HEK293 (cell line): ENCODE measurements at regions not wholly inside any gene's neighbourhood (a gene's known extent, or its start where the extent isn't known, plus 50 kb on each side); places are given as distances from the start of the nearest gene placed in this dataset.

Source experiments
- BCL11A ChIP-seq: fragments of 450-650 bp; formaldehyde crosslinking; IDR thresholded peaks from 2 replicates; pipeline ENCODE4 v1.5.1; 2016; ENCODE audit warnings: low read depth, missing biosample characterization, missing genetic modification characterization
- FEZF1 ChIP-seq: fragments of 450-650 bp; formaldehyde crosslinking; IDR thresholded peaks from 2 replicates; pipeline ENCODE4 v1.5.1; 2016; ENCODE audit warnings: missing biosample characterization, missing genetic modification characterization
- GLI2 ChIP-seq: fragments of 450-650 bp; formaldehyde crosslinking; IDR thresholded peaks from 2 replicates; pipeline ENCODE4; 2017; ENCODE audit warnings: missing biosample characterization, missing genetic modification characterization, low read depth, borderline replicate concordance
- KLF7 ChIP-seq: fragments of 450-650 bp; formaldehyde crosslinking; IDR thresholded peaks from 2 replicates; pipeline ENCODE4 v1.5.1; 2016; ENCODE audit warnings: missing biosample characterization, missing genetic modification characterization, borderline replicate concordance
- KLF8 ChIP-seq: fragments of 450-650 bp; formaldehyde crosslinking; IDR thresholded peaks from 2 replicates; pipeline ENCODE4 v1.5.1; 2016; ENCODE audit warnings: missing biosample characterization, missing genetic modification characterization
- MZF1 ChIP-seq: fragments of 450-650 bp; formaldehyde crosslinking; IDR thresholded peaks from 2 replicates; pipeline ENCODE4 v1.5.1; 2017; ENCODE audit warnings: missing biosample characterization, missing genetic modification characterization, borderline replicate concordance
- RBAK ChIP-seq: fragments of 450-650 bp; formaldehyde crosslinking; IDR thresholded peaks from 2 replicates; pipeline ENCODE4 v1.5.1; 2016; ENCODE audit warnings: missing biosample characterization, missing genetic modification characterization
- WT1 ChIP-seq: fragments of 450-650 bp; formaldehyde crosslinking; IDR thresholded peaks from 2 replicates; pipeline ENCODE4 v1.5.1; 2016; ENCODE audit warnings: missing biosample characterization, missing genetic modification characterization
- ZBTB8A ChIP-seq: fragments of 450-650 bp; formaldehyde crosslinking; IDR thresholded peaks from 2 replicates; pipeline ENCODE4 v1.5.1; 2016; ENCODE audit warnings: missing biosample characterization, missing genetic modification characterization
- ZNF121 ChIP-seq: fragments of 450-650 bp; formaldehyde crosslinking; IDR thresholded peaks from 2 replicates; pipeline ENCODE4 v1.5.1; 2016; ENCODE audit warnings: missing biosample characterization, missing genetic modification characterization
- ZNF138 ChIP-seq: fragments of 450-650 bp; formaldehyde crosslinking; IDR thresholded peaks from 2 replicates; pipeline ENCODE4 v1.5.1; 2016; ENCODE audit warnings: missing biosample characterization, missing genetic modification characterization, borderline replicate concordance
- ZNF202 ChIP-seq: fragments of 450-650 bp; formaldehyde crosslinking; IDR thresholded peaks from 2 replicates; pipeline ENCODE4 v1.5.1; 2016; ENCODE audit warnings: missing biosample characterization, missing genetic modification characterization, borderline replicate concordance
- ZNF223 ChIP-seq: fragments of 450-650 bp; formaldehyde crosslinking; IDR thresholded peaks from 2 replicates; pipeline ENCODE4 v1.5.1; 2016; ENCODE audit warnings: missing biosample characterization, missing genetic modification characterization
- ZNF24 ChIP-seq: fragments of 450-650 bp; formaldehyde crosslinking; IDR thresholded peaks from 2 replicates; pipeline ENCODE4 v1.5.1; 2016; ENCODE audit warnings: missing biosample characterization, missing genetic modification characterization
- ZNF324 ChIP-seq: fragments of 450-650 bp; formaldehyde crosslinking; IDR thresholded peaks from 2 replicates; pipeline ENCODE4 v1.5.1; 2016; ENCODE audit warnings: missing biosample characterization, missing genetic modification characterization
- ZNF366 ChIP-seq: fragments of 450-650 bp; formaldehyde crosslinking; conservative IDR thresholded peaks from 2 replicates; pipeline ENCODE4 v1.5.1; 2016; ENCODE audit warnings: missing biosample characterization, missing genetic modification characterization
- ZNF394 ChIP-seq: fragments of 450-650 bp; formaldehyde crosslinking; IDR thresholded peaks from 2 replicates; pipeline ENCODE4 v1.5.1; 2016; ENCODE audit warnings: missing biosample characterization, missing genetic modification characterization, mild to moderate bottlenecking, moderate library complexity, borderline replicate concordance
- ZNF404 ChIP-seq: fragments of 450-650 bp; formaldehyde crosslinking; IDR thresholded peaks from 2 replicates; pipeline ENCODE4 v1.5.1; 2017; ENCODE audit warnings: missing biosample characterization, missing genetic modification characterization
- ZNF416 ChIP-seq: fragments of 450-650 bp; formaldehyde crosslinking; IDR thresholded peaks from 2 replicates; pipeline ENCODE4 v1.5.1; 2016; ENCODE audit warnings: missing biosample characterization, missing genetic modification characterization
- ZNF529 ChIP-seq: fragments of 450-650 bp; formaldehyde crosslinking; IDR thresholded peaks from 2 replicates; pipeline ENCODE4 v1.5.1; 2017; ENCODE audit warnings: missing genetic modification characterization, missing biosample characterization; ENCODE audit not compliant: insufficient replicate concordance
- ZNF654 ChIP-seq: fragments of 450-650 bp; formaldehyde crosslinking; IDR thresholded peaks from 2 replicates; pipeline ENCODE4 v1.5.1; 2016; ENCODE audit warnings: low read depth, missing biosample characterization, missing genetic modification characterization
- ZNF664 ChIP-seq: fragments of 450-650 bp; formaldehyde crosslinking; IDR thresholded peaks from 2 replicates; pipeline ENCODE4 v1.5.1; 2016; ENCODE audit warnings: missing biosample characterization, missing genetic modification characterization
- ZNF670 ChIP-seq: fragments of 450-650 bp; formaldehyde crosslinking; IDR thresholded peaks from 2 replicates; pipeline ENCODE4 v1.5.1; 2016; ENCODE audit warnings: missing biosample characterization, missing genetic modification characterization, low read depth
- TF ChIP-seq, protein P1 (sequence below): fragments of 450-650 bp; formaldehyde crosslinking; IDR thresholded peaks from 2 replicates; pipeline ENCODE4 v1.5.1; 2016; ENCODE audit warnings: missing biosample characterization, missing genetic modification characterization
- TF ChIP-seq, protein P2 (sequence below): fragments of 450-650 bp; formaldehyde crosslinking; IDR thresholded peaks from 2 replicates; pipeline ENCODE4 v1.5.1; 2016; ENCODE audit warnings: missing biosample characterization, missing genetic modification characterization, borderline replicate concordance
- TF ChIP-seq, protein P3 (sequence below): fragments of 450-650 bp; formaldehyde crosslinking; IDR thresholded peaks from 2 replicates; pipeline ENCODE4 v1.5.1; 2016; ENCODE audit warnings: missing biosample characterization, missing genetic modification characterization

DNA sequence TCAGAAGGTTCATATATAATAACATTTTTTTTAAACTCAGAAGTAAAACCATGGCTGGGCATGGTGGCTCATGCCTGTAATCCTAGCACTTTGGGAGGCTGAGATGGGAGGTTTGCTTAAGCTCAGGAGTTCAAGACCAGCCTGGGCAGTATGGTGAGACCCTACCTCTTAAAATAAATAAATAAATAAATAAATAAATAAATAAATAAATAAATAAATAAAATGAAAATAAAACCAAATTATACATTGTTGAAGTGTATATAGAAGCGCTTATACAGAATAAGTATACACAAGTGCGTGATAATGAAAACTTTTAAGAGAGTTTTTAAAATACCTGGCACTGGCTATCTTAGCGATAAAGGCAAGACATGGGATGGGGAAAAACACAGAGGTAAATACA lies 71.6 kb downstream of the OR2B2 start (continued):
- TF ChIP-seq MZF1 (tag by site-specific recombination): peak; percentile 55; the same call in 1 of the 2 replicates
- peak; percentile 61 for TF ChIP-seq ZNF654 (tag by site-specific recombination)
- TF ChIP-seq ZNF529 (tag by site-specific recombination): peak; percentile 85
- TF ChIP-seq, protein P1, sequence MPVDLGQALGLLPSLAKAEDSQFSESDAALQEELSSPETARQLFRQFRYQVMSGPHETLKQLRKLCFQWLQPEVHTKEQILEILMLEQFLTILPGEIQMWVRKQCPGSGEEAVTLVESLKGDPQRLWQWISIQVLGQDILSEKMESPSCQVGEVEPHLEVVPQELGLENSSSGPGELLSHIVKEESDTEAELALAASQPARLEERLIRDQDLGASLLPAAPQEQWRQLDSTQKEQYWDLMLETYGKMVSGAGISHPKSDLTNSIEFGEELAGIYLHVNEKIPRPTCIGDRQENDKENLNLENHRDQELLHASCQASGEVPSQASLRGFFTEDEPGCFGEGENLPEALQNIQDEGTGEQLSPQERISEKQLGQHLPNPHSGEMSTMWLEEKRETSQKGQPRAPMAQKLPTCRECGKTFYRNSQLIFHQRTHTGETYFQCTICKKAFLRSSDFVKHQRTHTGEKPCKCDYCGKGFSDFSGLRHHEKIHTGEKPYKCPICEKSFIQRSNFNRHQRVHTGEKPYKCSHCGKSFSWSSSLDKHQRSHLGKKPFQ (tag by site-specific recombination): peak; percentile 59; the same call in 1 of the 2 replicates
- peak; percentile 78; the same call in 1 of the 2 replicates for TF ChIP-seq RBAK
- TF ChIP-seq ZBTB8A (tag by site-specific recombination): peak; percentile 94
- peak; percentile 79; the same call in 1 of the 2 replicates for TF ChIP-seq KLF7 (tag by site-specific recombination)
- TF ChIP-seq, protein P2, sequence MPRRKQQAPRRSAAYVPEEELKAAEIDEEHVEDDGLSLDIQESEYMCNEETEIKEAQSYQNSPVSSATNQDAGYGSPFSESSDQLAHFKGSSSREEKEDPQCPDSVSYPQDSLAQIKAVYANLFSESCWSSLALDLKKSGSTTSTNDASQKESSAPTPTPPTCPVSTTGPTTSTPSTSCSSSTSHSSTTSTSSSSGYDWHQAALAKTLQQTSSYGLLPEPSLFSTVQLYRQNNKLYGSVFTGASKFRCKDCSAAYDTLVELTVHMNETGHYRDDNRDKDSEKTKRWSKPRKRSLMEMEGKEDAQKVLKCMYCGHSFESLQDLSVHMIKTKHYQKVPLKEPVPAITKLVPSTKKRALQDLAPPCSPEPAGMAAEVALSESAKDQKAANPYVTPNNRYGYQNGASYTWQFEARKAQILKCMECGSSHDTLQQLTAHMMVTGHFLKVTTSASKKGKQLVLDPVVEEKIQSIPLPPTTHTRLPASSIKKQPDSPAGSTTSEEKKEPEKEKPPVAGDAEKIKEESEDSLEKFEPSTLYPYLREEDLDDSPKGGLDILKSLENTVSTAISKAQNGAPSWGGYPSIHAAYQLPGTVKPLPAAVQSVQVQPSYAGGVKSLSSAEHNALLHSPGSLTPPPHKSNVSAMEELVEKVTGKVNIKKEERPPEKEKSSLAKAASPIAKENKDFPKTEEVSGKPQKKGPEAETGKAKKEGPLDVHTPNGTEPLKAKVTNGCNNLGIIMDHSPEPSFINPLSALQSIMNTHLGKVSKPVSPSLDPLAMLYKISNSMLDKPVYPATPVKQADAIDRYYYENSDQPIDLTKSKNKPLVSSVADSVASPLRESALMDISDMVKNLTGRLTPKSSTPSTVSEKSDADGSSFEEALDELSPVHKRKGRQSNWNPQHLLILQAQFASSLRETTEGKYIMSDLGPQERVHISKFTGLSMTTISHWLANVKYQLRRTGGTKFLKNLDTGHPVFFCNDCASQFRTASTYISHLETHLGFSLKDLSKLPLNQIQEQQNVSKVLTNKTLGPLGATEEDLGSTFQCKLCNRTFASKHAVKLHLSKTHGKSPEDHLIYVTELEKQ (tag by site-specific recombination): peak; percentile 20; the same call in 1 of the 2 replicates
- TF ChIP-seq ZNF664 (tag by site-specific recombination): peak; percentile 95
- no peak for TF ChIP-seq ZNF324
- 0 out of 2 replicates have a peak, but pooled peaks have one; percentile 7 for TF ChIP-seq FEZF1
- peak; percentile 98 for TF ChIP-seq ZNF202 (tag by site-specific recombination)
- TF ChIP-seq WT1: peak; percentile 51
- TF ChIP-seq ZNF366 (tag by site-specific recombination): peak; percentile 59
- 0 out of 2 replicates have a peak, but pooled peaks have one; percentile 51 for TF ChIP-seq BCL11A (tag by site-specific recombination)
- TF ChIP-seq ZNF223 (tag by site-specific recombination): peak; percentile 79
- TF ChIP-seq ZNF670 (tag by site-specific recombination): no peak
- TF ChIP-seq GLI2: peak; percentile 80; the same call in 1 of the 2 replicates
- peak; percentile 98 for TF ChIP-seq ZNF138
- peak; percentile 96 for TF ChIP-seq ZNF404 (tag by site-specific recombination)
- peak; percentile 99 for TF ChIP-seq ZNF394 (tag by site-specific recombination)
- TF ChIP-seq KLF8 (tag by site-specific recombination): no peak
- TF ChIP-seq, protein P3, sequence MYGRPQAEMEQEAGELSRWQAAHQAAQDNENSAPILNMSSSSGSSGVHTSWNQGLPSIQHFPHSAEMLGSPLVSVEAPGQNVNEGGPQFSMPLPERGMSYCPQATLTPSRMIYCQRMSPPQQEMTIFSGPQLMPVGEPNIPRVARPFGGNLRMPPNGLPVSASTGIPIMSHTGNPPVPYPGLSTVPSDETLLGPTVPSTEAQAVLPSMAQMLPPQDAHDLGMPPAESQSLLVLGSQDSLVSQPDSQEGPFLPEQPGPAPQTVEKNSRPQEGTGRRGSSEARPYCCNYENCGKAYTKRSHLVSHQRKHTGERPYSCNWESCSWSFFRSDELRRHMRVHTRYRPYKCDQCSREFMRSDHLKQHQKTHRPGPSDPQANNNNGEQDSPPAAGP (tag by site-specific recombination): no peak
- TF ChIP-seq ZNF416 (tag by site-specific recombination): no peak
- 0 out of 2 replicates have a peak, but pooled peaks have one; percentile 66 for TF ChIP-seq ZNF24 (tag by site-specific recombination)
- TF ChIP-seq ZNF121 (tag by site-specific recombination): peak; percentile 89
